Upper lobe of left lung (tissue), 4 donors: ENCODE measurements at regions not wholly inside any gene's neighbourhood (a gene's known extent, or its start where the extent isn't known, plus 50 kb on each side); places are given as distances from the start of the nearest gene placed in this dataset.

Experiments used
- POLR2AphosphoS5 ChIP-seq, 2 donors: sonication (generic); formaldehyde crosslinking; IDR thresholded peaks; one replicate each; pipeline ENCODE4 v1.5.1; 2017; ENCODE audit warnings: antibody characterized with exemption in 2 of 2
- TF ChIP-seq, protein P1 (sequence below), 6 experiments: fragments of 450-650 bp in 4 of 6; fragments of 200-600 bp in 2 of 6; sonication (generic) in 2 of 6; IDR thresholded peaks; one replicate each; pipeline ENCODE4 v1.5.1; 2016 to 2019; ENCODE audit warnings: antibody characterized with exemption in 6 of 6

DNA sequence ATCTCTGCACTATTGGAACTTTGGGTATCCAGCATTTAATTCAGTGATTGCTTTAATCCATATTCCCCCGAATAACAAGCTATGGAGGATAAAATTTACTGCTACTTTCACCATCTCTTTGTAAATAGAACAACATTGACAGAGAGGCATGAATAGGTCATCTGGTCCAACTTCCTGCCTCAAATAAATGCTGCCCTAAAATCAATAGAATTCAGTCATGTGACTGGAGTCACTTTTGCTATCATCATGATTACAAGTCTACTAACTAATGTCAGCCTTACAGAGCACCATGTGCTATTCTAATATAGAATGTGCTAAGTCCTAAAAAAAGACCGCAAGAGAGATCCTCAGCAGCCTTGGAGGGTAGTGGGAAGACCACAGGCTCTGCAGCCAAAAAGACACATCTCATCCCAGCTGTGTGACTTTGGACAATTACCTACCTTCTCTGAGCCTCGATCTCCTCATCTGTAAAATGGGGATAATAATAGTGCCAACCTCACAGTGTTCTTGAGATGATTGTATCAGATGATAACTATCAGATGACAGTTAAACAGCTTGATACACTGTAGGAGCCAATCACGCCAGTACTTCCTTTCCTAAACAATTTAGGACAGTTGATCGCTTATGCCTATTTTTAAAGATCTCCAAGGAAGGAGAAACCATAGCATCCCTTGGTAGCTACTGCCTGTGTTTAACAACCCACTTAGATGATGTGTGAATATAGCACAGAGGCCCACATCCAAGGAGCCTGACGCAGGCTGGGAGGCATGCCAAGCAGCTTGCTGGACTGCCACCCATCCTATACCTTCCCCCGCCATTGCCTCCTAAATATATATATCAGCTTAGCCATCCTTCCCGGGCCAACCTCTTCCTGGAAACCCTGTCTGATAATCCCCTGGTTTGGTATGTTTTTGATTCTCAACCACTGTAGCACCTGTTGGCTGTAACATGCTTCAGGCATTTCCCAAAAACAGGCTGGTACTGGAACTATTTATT lies 77.3 kb upstream of the PHF21A start:
- TF ChIP-seq, protein P1, sequence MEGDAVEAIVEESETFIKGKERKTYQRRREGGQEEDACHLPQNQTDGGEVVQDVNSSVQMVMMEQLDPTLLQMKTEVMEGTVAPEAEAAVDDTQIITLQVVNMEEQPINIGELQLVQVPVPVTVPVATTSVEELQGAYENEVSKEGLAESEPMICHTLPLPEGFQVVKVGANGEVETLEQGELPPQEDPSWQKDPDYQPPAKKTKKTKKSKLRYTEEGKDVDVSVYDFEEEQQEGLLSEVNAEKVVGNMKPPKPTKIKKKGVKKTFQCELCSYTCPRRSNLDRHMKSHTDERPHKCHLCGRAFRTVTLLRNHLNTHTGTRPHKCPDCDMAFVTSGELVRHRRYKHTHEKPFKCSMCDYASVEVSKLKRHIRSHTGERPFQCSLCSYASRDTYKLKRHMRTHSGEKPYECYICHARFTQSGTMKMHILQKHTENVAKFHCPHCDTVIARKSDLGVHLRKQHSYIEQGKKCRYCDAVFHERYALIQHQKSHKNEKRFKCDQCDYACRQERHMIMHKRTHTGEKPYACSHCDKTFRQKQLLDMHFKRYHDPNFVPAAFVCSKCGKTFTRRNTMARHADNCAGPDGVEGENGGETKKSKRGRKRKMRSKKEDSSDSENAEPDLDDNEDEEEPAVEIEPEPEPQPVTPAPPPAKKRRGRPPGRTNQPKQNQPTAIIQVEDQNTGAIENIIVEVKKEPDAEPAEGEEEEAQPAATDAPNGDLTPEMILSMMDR (IDR thresholded peaks at IDR 0.05), result no peak
- no peak for TF ChIP-seq POLR2AphosphoS5 (IDR thresholded peaks at IDR 0.05)
